SK-N-SH treated with all-trans-retinoic acid at 6 μM for 48 hours (cell line): ENCODE measurements at regions not wholly inside any gene's neighbourhood (a gene's known extent, or its start where the extent isn't known, plus 50 kb on each side); places are given as distances from the start of the nearest gene placed in this dataset.

Source experiments
- ATAC-seq: fragments of 200-7000 bp; cut with Tn5 transposase; 3 replicates; pipeline ENCODE4 v1.9.1; 2020; ENCODE audit warnings: mild to moderate bottlenecking, moderate library complexity
- ARNTL ChIP-seq: fragments of 450-650 bp; formaldehyde crosslinking; IDR thresholded peaks from 2 replicates; pipeline ENCODE4 v1.5.0; 2020; ENCODE audit warnings: low read depth, mild to moderate bottlenecking, moderate library complexity, borderline replicate concordance
- BACH2 ChIP-seq: fragments of 250-450 bp; sonication (Bioruptor Pico); IDR thresholded peaks from 2 replicates; pipeline ENCODE4 v1.9.0; 2021; ENCODE audit warnings: mild to moderate bottlenecking, borderline replicate concordance
- CREB5 ChIP-seq: fragments of 250-450 bp; sonication (Bioruptor Pico); IDR thresholded peaks from 2 replicates; pipeline ENCODE4 v1.5.1; 2020; ENCODE audit warnings: low read depth, mild to moderate bottlenecking, moderate library complexity
- CSDC2 ChIP-seq: fragments of 250-450 bp; sonication (Bioruptor Pico); IDR thresholded peaks from 2 replicates; pipeline ENCODE4 v1.5.0; 2020; ENCODE audit warnings: mild to moderate bottlenecking, moderate library complexity
- CSRNP3 ChIP-seq: fragments of 250-450 bp; sonication (Bioruptor Pico); IDR thresholded peaks from 2 replicates; pipeline ENCODE4 v1.5.1; 2021; ENCODE audit warnings: mild to moderate bottlenecking, moderate library complexity
- ESRRG ChIP-seq: fragments of 250-450 bp; sonication (Bioruptor Pico); IDR thresholded peaks from 2 replicates; pipeline ENCODE4 v1.6.1; 2021; ENCODE audit warnings: mild to moderate bottlenecking
- GLIS3 ChIP-seq: fragments of 250-450 bp; sonication (Bioruptor Pico); IDR thresholded peaks from 2 replicates; pipeline ENCODE4 v1.5.0; 2020; ENCODE audit warnings: mild to moderate bottlenecking, moderate library complexity
- ISL1 ChIP-seq: fragments of 250-450 bp; sonication (Bioruptor Pico); IDR thresholded peaks from 2 replicates; pipeline ENCODE4 v2.1.2; 2022; ENCODE audit warnings: mild to moderate bottlenecking, moderate library complexity
- OSR1 ChIP-seq: fragments of 250-450 bp; sonication (Bioruptor Pico); IDR thresholded peaks from 2 replicates; pipeline ENCODE4 v1.8.0; 2022; ENCODE audit warnings: moderate library complexity, mild to moderate bottlenecking, inconsistent platforms
- PATZ1 ChIP-seq: fragments of 250-450 bp; sonication (Bioruptor Pico); IDR thresholded peaks from 2 replicates; pipeline ENCODE4 v1.8.0; 2020; ENCODE audit warnings: mild to moderate bottlenecking, moderate library complexity, borderline replicate concordance
- POU6F1 ChIP-seq: fragments of 250-450 bp; sonication (Bioruptor Pico); IDR thresholded peaks from 2 replicates; pipeline ENCODE4 v1.8.0; 2021; ENCODE audit warnings: low read depth, mild to moderate bottlenecking, moderate library complexity, borderline replicate concordance
- PPARA ChIP-seq: fragments of 250-450 bp; sonication (Bioruptor Pico); IDR thresholded peaks from 2 replicates; pipeline ENCODE4 v1.5.0; 2020; ENCODE audit warnings: mild to moderate bottlenecking, borderline replicate concordance
- RARB ChIP-seq: fragments of 250-450 bp; sonication (Bioruptor Pico); IDR thresholded peaks from 2 replicates; pipeline ENCODE4 v1.8.0; 2021; ENCODE audit warnings: mild to moderate bottlenecking, moderate library complexity
- SNAI2 ChIP-seq: fragments of 250-450 bp; sonication (Bioruptor Pico); IDR thresholded peaks from 2 replicates; pipeline ENCODE4 v1.5.0; 2020; ENCODE audit warnings: mild to moderate bottlenecking, moderate library complexity
- TCF4 ChIP-seq: fragments of 250-450 bp; sonication (Bioruptor Pico); IDR thresholded peaks from 2 replicates; pipeline ENCODE4 v1.8.0; 2021; ENCODE audit warnings: mild to moderate bottlenecking, moderate library complexity, borderline replicate concordance
- TOX ChIP-seq: fragments of 250-450 bp; sonication (Bioruptor Pico); IDR thresholded peaks from 2 replicates; pipeline ENCODE4 v1.8.0; 2021; ENCODE audit warnings: mild to moderate bottlenecking, moderate library complexity, borderline replicate concordance
- ZFP30 ChIP-seq: fragments of 450-650 bp; formaldehyde crosslinking; IDR thresholded peaks from 2 replicates; pipeline ENCODE4 v1.5.0; 2022; ENCODE audit warnings: mild to moderate bottlenecking, moderate library complexity
- ZNF565 ChIP-seq: fragments of 450-650 bp; formaldehyde crosslinking; conservative IDR thresholded peaks from 2 replicates; pipeline ENCODE4 v1.5.0; 2020; ENCODE audit warnings: low read depth, mild to moderate bottlenecking, moderate library complexity
- ZNF70 ChIP-seq: fragments of 450-650 bp; formaldehyde crosslinking; IDR thresholded peaks from 2 replicates; pipeline ENCODE4 v1.5.0; 2020; ENCODE audit warnings: mild to moderate bottlenecking, moderate library complexity
- ZNF8 ChIP-seq: fragments of 450-650 bp; formaldehyde crosslinking; IDR thresholded peaks from 2 replicates; pipeline ENCODE4 v1.5.0; 2020; ENCODE audit warnings: mild to moderate bottlenecking, moderate library complexity

- no peak for TF ChIP-seq ZFP30
- no peak for TF ChIP-seq OSR1
- no peak for TF ChIP-seq PATZ1 (CRISPR knock-in tag)
- TF ChIP-seq ZNF70 (CRISPR knock-in tag) = no peak
- TF ChIP-seq GLIS3 (CRISPR knock-in tag) = no peak
- no peak for TF ChIP-seq BACH2 (CRISPR knock-in tag)
- no peak for TF ChIP-seq CREB5
- TF ChIP-seq POU6F1 (CRISPR knock-in tag) = no peak
- no peak for TF ChIP-seq ZNF565 (CRISPR knock-in tag)
- TF ChIP-seq PPARA = no peak
- TF ChIP-seq ZNF8 (CRISPR knock-in tag) = no peak
- TF ChIP-seq, all 23 proteins: peak for 0
These were observed 404.9 kb upstream of the CDH5 start for GRCh38 chr16:65961476-65962143.

GRCh38 chr16:65959983-65960382 is 406.5 kb upstream of the CDH5 start:
- ATAC-seq = no peak
- no peak for TF ChIP-seq ESRRG (CRISPR knock-in tag)
- TF ChIP-seq ARNTL = no peak
- TF ChIP-seq CSDC2 = no peak
- TF ChIP-seq GLIS3 (CRISPR knock-in tag) = no peak
- TF ChIP-seq PATZ1 (CRISPR knock-in tag) = no peak
- no peak for TF ChIP-seq ISL1
- no peak for TF ChIP-seq POU6F1 (CRISPR knock-in tag)
- TF ChIP-seq PPARA = no peak
- TF ChIP-seq TOX = no peak
- no peak for TF ChIP-seq CREB5
- TF ChIP-seq RARB (CRISPR knock-in tag) = no peak
- TF ChIP-seq ZNF70 (CRISPR knock-in tag) = no peak
- TF ChIP-seq CSRNP3 (CRISPR knock-in tag) = no peak
- TF ChIP-seq SNAI2 (CRISPR knock-in tag) = no peak
- TF ChIP-seq BACH2 (CRISPR knock-in tag) = no peak
- no peak for TF ChIP-seq TCF4 (CRISPR knock-in tag)

More at GRCh38 chr16:65961476-65962143, 404.9 kb upstream of the CDH5 start:
- ATAC-seq = no peak
